22Rv1 (cell line): ENCODE measurements at regions not wholly inside any gene's neighbourhood (a gene's known extent, or its start where the extent isn't known, plus 50 kb on each side); places are given as distances from the start of the nearest gene placed in this dataset.
"Not testable (repeated sequence)": the region's sequence is repeated elsewhere in the genome, so short reads cannot be mapped to it uniquely, and the experiment has no call there.

Experiments used
- H3K27ac ChIP-seq: fragments of 450-650 bp; 2 replicates; pipeline ENCODE4 v1.5.1; 2017
- ZFX ChIP-seq: fragments of 450-650 bp; IDR thresholded peaks from 2 replicates; pipeline ENCODE4 v1.6.1; 2017; ENCODE audit warnings: antibody characterized with exemption, borderline replicate concordance
- TF ChIP-seq, protein P1 (sequence below): fragments of 450-650 bp; IDR thresholded peaks from 2 replicates; pipeline ENCODE4 v1.5.1; 2017; ENCODE audit warnings: mild to moderate bottlenecking

GRCh38 chr13:90889906-90890834, 457.3 kb upstream of the MIR17HG start:
- no peak overlapping the region for H3K27ac ChIP-seq
- no peak for TF ChIP-seq ZFX
- TF ChIP-seq, protein P1, sequence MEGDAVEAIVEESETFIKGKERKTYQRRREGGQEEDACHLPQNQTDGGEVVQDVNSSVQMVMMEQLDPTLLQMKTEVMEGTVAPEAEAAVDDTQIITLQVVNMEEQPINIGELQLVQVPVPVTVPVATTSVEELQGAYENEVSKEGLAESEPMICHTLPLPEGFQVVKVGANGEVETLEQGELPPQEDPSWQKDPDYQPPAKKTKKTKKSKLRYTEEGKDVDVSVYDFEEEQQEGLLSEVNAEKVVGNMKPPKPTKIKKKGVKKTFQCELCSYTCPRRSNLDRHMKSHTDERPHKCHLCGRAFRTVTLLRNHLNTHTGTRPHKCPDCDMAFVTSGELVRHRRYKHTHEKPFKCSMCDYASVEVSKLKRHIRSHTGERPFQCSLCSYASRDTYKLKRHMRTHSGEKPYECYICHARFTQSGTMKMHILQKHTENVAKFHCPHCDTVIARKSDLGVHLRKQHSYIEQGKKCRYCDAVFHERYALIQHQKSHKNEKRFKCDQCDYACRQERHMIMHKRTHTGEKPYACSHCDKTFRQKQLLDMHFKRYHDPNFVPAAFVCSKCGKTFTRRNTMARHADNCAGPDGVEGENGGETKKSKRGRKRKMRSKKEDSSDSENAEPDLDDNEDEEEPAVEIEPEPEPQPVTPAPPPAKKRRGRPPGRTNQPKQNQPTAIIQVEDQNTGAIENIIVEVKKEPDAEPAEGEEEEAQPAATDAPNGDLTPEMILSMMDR = no peak

GRCh38 chr13:90891329-90891728, 456.2 kb upstream of the MIR17HG start:
- no peak for TF ChIP-seq ZFX
- TF ChIP-seq, protein P1 = no peak
- H3K27ac ChIP-seq = no peak overlapping the region

DNA sequence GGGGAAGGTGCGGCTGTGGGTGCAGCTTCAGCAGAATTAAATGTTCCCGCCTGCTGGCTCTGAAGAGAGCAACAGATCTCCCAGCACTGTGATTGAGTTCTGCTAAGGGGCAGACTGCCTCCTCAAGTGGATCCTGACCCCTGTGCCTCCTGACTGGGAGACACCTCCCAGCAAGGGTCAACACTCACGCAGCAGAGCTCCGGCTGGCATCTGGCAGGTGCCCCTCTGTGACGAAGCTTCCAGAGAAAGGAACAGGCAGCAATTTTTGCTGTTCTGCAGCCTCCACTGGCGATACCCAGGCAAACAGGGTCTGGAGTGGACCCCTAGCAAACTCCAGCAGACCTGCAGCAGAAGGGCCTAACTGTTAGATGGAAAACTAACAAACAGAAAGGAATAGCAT, 454.3 kb upstream of the MIR17HG start:
- not testable (repeated sequence) for H3K27ac ChIP-seq

- no peak for TF ChIP-seq ZFX
- TF ChIP-seq, protein P1 = no peak
- no peak overlapping the region for H3K27ac ChIP-seq
Measured at GRCh38 chr13:90896002-90896401, 451.5 kb upstream of the MIR17HG start.

DNA sequence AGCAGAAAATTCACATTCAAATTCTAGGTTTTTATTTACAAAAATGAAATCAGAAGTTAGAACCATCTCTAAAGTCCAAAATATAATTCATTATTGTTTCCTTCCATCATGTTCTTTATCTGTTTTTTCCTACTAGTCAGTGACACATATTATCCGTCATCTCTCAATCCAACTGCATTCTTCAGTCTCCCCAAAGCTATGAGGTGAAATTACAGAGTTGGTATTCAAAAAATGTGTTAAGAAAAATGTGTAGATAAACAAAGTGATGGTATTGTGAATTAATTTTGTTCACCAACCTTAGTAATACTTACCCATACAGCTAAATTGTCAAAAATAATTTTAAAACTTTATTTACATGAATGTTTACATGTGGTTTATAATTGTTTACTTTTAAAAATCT, 448.7 kb upstream of the MIR17HG start:
- TF ChIP-seq, protein P1 = no peak
- no peak for TF ChIP-seq ZFX
- no peak overlapping the region for H3K27ac ChIP-seq

- H3K27ac ChIP-seq = 0 out of 2 replicates have a peak overlapping the region, but pooled peaks have one; percentile 27
- TF ChIP-seq, protein P1 = no peak
- no peak for TF ChIP-seq ZFX
Measured at GRCh38 chr13:90899416-90899815, 448.1 kb upstream of the MIR17HG start.

DNA sequence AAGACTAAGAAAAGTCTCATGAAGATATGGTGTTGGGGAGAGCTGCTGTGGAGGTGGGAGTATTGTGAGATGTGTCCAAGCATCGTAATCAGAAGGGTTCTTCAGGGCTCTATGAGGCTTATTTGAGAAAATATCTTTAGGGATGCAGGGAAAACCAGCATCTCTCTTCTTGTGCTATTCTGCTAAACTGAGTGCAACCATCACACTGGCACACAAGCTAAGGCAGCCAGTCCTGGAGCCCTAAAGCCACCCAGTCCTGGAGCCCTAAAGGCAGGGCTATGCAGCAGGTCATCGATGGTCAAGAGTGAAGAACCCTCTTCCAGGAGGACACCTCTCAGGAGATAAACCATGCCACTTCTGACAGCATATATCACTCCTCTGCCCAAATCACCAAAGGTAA, 445.2 kb upstream of the MIR17HG start:
- H3K27ac ChIP-seq = no peak overlapping the region
- TF ChIP-seq, protein P1 = no peak
- no peak for TF ChIP-seq ZFX
